ENCODE measurements at regions not wholly inside any gene's neighbourhood (a gene's known extent, or its start where the extent isn't known, plus 50 kb on each side); places are given as distances from the start of the nearest gene placed in this dataset.

- peak; percentile 96 for TF ChIP-seq CTCF (conservative IDR thresholded peaks at IDR 0.05; ENCODE audit: low read length)
- TF ChIP-seq EZH2phosphoT487 (IDR thresholded peaks at IDR 0.05; ENCODE audit: borderline replicate concordance, low read depth, low read length): no peak
Observed at GRCh38 chr11:113532697-113533424, 57.7 kb upstream of the DRD2 start.

Measured in OCI-LY7 (cell line).